ENCODE measurements at regions not wholly inside any gene's neighbourhood (a gene's known extent, or its start where the extent isn't known, plus 50 kb on each side); places are given as distances from the start of the nearest gene placed in this dataset.
A peak's percentile ranks its signal among the peaks of the same experiment; 100 is the strongest.

GRCh38 chr18:22074282-22075070, 94.9 kb upstream of the GATA6 start:
- no peak for DNase-seq (ENCODE audit: low spot score)

DNA sequence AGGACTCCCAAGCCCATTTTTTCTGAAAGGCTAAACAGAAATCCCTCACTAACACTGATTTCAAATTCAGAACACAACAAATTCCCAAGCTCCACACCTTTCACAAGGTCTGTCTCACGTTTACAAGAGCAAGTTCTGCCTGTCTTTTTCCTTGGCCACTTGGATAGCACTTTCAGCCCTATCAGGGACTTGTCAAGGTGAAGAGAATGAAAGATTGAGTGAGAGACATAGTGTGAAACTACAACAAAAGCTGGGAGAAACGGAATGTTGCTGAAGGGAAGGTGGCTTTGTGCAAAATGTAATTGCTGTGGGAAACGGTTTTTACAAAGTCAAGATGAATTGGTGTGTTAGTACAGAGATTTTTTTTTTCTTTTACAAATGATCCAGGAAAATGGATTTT, 89.4 kb upstream of the GATA6 start:
- DNase-seq (ENCODE audit: low spot score) = no peak

DNA sequence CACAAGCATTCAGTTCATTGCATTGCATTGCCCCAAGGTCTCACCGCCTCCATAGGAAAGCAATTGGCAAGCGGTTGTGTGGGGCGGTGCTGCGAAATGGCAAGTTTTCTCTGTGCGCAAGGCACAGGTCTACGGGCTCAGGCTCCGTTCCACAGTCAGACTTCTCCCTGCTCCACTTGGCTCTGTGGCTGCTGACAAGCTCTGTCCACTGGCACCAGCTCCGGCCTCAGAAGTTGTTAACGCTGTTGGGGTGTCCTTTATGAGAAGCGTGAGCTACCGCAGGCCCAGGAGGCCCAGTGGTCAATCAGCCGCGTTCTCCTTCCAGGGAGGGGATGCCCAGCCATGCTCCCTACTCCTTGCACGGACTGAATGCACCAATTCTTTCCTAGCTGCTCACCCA, 87.0 kb upstream of the GATA6 start:
- DNase-seq (ENCODE audit: low spot score) = no peak

GRCh38 chr18:22084547-22084946, 84.8 kb upstream of the GATA6 start:
- DNase-seq (ENCODE audit: low spot score) = peak; percentile 45

GRCh38 chr18:22086973-22087372, 82.4 kb upstream of the GATA6 start:
- DNase-seq (ENCODE audit: low spot score) = no peak

DNA sequence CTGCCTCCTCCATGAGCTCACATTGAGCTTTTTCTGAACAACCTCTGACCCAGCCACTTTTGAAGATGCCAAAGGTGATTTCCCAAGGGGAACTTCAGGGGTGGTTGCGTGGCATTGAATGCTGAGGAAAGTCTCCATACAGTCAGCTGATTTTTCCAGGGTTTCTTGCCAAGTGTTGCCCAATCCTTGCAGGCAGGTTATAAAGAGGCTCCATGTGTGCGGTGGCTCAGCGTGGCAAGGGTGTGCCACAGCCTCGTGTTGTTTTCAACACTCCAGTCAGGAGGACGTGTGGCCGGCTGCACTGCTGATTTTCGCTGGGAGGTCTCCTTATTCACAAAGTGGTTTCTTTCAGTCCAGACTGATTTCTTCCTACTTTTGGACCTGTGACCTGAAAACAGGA, 81.4 kb upstream of the GATA6 start:
- DNase-seq (ENCODE audit: low spot score) = no peak

DNA sequence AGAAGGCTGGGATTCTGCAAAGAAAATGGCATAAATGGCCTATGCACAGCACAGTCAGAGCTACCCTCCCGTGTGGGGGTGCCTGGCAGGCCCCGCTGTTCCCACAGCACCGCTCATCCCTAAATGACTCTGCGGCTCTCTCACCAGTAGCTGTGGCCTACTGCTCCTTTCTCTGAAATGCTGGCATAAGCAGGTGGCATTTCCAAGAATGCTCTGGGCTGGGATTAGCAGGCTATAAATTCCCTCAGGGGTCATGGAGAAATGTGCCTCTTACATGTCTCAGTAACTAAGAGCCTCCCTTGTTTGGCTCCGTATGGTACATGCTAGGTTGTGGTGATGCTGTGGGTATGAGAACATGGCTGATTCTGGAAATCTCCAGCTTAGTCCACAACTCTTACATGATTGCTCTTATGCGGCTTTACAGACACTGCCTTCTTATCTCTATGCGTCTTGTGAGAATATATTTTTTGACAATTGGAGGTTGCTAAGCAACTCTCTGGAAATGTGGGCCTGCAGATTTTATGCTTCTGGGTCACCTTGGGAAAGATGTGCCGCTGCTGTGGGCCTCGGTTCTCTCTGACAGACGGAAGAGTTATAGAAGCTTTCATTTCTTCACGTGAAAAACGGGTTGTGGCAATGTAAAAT, 80.3 kb upstream of the GATA6 start:
- DNase-seq (ENCODE audit: low spot score) = no peak

DNA sequence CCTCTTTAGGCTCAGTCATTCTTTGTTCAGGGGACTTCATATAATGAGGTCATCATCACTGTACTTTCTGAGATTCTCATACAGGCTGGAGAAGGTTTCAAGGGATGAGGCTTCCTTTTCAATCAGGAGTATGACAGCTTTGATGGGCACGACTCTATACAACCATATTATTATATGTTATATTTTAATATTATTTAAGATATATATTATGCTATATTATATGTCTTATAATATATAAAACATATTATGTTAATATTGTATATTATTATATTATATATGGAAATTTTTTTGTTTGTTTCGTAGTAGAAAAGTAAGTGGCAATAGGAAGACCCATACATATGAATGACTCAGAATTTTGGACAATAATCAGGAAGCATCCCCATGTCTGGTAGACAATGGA, 78.0 kb upstream of the GATA6 start:
- no peak for DNase-seq (ENCODE audit: low spot score)

GRCh38 chr18:22093731-22094357, 75.5 kb upstream of the GATA6 start:
- no peak for DNase-seq (ENCODE audit: low spot score)

DNA sequence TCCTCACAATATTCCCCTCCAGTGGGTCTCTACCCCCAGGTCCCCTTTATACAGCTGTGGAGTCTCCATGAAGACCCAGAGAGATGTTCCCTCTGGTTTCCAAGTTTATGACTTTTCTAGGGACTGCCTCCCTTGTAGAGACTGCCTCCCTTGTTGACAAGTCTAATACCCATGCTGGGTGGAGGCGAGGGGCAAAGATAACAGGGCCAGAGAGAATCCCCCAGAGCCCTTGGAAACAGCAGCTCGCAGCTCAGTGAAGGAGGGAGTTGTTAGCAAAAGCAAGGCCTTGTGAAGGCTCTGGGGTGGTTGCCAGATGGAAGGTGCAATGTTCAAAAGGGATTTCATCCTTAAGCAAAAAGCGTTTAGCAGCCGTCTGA, 75.0 kb upstream of the GATA6 start:
- DNase-seq (ENCODE audit: low spot score) = no peak

GRCh38 chr18:22098563-22098989, 70.8 kb upstream of the GATA6 start:
- DNase-seq (ENCODE audit: low spot score) = no peak

- no peak for DNase-seq (ENCODE audit: low spot score)
Measured at GRCh38 chr18:22099925-22100324, 69.5 kb upstream of the GATA6 start.

- no peak for DNase-seq (ENCODE audit: low spot score)
Measured at GRCh38 chr18:22101731-22102130, 67.7 kb upstream of the GATA6 start.

GRCh38 chr18:22102953-22103646, 66.3 kb upstream of the GATA6 start:
- DNase-seq (ENCODE audit: low spot score) = peak; percentile 21

- DNase-seq (ENCODE audit: low spot score) = no peak
Measured at GRCh38 chr18:22103647-22104031, 65.8 kb upstream of the GATA6 start.

GRCh38 chr18:22106536-22107292, 62.7 kb upstream of the GATA6 start:
- DNase-seq (ENCODE audit: low spot score) = peak; percentile 62

- DNase-seq (ENCODE audit: low spot score) = no peak
Measured at GRCh38 chr18:22108674-22109073, 60.7 kb upstream of the GATA6 start.

DNA sequence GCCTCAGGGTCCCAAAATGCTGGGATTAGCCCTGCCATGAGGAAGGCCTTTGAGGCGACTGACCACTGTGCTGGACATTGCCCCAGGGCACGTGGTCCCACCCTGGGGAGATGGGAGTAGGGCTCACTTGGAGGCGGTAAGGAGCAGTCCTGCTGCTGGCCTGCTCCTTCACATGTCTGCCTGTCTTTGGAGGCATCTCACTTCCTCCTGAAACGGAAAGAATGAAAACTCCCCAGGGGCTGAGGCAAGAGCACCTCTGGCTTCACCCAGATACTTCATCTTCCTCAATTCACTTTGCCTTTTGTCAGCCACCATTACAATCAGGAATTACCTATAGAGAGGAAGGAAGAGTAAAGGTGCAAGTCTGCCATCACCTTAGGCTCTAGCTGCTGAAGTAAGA, 59.9 kb upstream of the GATA6 start:
- no peak for DNase-seq (ENCODE audit: low spot score)

GRCh38 chr18:22110461-22110924, 58.9 kb upstream of the GATA6 start:
- no peak for DNase-seq (ENCODE audit: low spot score)

DNA sequence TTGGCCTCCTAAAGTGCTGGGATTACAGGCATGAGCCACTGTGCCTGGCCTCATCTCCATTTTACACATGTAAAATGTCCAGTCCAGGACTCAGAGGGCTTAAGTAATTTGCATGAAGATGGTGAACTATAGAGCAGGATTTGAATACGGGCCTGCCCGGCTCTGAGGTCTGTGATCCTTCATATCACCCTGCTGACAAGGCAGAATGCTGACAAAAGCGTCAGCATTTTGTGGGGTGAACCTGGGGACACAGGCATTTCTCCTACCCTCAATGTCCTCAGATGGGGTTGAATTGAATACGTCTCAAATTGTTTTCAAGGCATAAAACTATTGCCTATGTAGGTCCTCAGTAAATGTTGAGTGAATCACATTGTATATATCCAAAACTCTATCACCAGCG, 57.2 kb upstream of the GATA6 start:
- no peak for DNase-seq (ENCODE audit: low spot score)

- no peak for DNase-seq (ENCODE audit: low spot score)
Measured at GRCh38 chr18:22113144-22113844, 56.1 kb upstream of the GATA6 start.
